ENCODE measurements at regions not wholly inside any gene's neighbourhood (a gene's known extent, or its start where the extent isn't known, plus 50 kb on each side); places are given as distances from the start of the nearest gene placed in this dataset.

DNA sequence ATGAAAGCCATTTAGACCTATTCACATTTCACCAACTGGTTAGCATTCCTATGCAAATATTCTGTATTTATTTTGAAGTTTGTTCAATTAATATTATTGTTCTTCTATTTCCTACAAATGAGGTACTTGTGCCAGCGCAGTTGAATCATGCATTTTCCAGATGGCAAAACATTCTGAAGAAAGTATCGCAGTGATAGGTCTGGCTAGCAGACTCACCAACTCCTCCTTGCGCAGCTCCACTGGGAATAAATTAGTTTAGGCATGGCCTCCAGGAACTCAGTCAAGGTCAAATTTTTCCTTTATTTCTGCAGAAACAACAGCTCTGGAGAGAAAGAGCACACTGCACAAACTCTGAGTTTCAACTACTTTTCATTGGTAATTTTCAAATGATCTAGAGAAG, 437.7 kb downstream of the COL12A1 start:
- Histone ChIP-seq H3K36me3 (no peaks in the 10 kb centered on the region), H3K9me3 (no peaks in the 10 kb centered on the region), H3K4me1 (no peaks in the 10 kb centered on the region), H3K27ac (no peak overlapping the region), H3K4me3 (no peak overlapping the region), H3K27me3 (no peaks in the 10 kb centered on the region)
- TF ChIP-seq, protein P1, sequence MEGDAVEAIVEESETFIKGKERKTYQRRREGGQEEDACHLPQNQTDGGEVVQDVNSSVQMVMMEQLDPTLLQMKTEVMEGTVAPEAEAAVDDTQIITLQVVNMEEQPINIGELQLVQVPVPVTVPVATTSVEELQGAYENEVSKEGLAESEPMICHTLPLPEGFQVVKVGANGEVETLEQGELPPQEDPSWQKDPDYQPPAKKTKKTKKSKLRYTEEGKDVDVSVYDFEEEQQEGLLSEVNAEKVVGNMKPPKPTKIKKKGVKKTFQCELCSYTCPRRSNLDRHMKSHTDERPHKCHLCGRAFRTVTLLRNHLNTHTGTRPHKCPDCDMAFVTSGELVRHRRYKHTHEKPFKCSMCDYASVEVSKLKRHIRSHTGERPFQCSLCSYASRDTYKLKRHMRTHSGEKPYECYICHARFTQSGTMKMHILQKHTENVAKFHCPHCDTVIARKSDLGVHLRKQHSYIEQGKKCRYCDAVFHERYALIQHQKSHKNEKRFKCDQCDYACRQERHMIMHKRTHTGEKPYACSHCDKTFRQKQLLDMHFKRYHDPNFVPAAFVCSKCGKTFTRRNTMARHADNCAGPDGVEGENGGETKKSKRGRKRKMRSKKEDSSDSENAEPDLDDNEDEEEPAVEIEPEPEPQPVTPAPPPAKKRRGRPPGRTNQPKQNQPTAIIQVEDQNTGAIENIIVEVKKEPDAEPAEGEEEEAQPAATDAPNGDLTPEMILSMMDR (IDR thresholded peaks at IDR 0.05), result no peak
- no peak for TF ChIP-seq POLR2A (IDR thresholded peaks at IDR 0.05)
- intact Hi-C loops (cut with DNase I; ENCODE audit: low total_unique reads), result no loop called here
- no peak for DNase-seq

DNA sequence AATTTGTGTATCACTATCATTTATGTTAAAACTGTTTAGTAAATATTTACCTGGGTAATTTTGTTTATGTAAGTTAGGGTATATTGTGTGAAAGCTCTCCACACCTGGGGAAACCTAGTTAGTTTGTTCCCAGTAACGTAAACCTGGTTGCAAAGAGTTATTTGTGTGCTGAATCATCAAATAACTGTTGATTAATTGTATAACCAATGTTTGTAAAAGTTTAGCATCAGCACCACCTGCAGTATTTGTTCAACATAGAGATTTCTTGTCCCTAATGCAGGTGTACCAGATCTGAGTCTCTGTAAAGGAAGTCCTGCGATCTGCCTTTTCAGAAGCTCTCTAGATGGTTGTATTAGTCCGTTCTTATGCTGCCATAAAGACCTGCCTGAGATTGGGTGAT, 440.4 kb downstream of the COL12A1 start:
- Histone ChIP-seq H3K27ac (no peak overlapping the region), H3K36me3 (no peaks in the 10 kb centered on the region), H3K27me3 (no peaks in the 10 kb centered on the region), H3K4me1 (no peaks in the 10 kb centered on the region), H3K4me3 (no peak overlapping the region), H3K9me3 (no peaks in the 10 kb centered on the region)
- DNase-seq, result no peak
- TF ChIP-seq, protein P1 (IDR thresholded peaks at IDR 0.05), result no peak
- no peak for TF ChIP-seq POLR2A (IDR thresholded peaks at IDR 0.05)
- intact Hi-C loops (cut with DNase I; ENCODE audit: low total_unique reads), result no loop called here

DNA sequence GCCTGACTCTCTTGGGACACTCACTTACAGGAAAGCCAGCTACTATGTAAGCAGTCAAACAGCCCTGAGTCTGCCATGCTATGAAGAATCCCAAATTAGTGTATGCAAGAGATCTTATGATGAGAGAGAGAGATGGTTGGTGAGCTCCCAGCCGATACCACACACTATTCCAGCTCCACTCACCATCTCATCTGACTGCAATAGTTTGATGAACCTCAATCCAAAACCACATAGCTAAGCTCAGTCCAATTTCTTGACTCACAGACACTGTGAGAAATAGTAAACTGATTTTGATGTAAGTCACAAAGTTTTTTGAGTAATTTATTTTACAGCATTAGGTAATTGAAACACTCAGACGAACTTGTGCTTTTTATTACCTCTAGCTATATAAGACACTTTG, 441.4 kb downstream of the COL12A1 start:
- H3K36me3 ChIP-seq, result no peaks in the 10 kb centered on the region
- H3K27me3 ChIP-seq, result no peaks in the 10 kb centered on the region
- intact Hi-C loops (cut with DNase I; ENCODE audit: low total_unique reads), result no loop called here
- H3K9me3 ChIP-seq, result no peaks in the 10 kb centered on the region
- TF ChIP-seq, protein P1 (IDR thresholded peaks at IDR 0.05), result no peak
- no peak for TF ChIP-seq POLR2A (IDR thresholded peaks at IDR 0.05)
- H3K4me1 ChIP-seq, result no peaks in the 10 kb centered on the region
- no peak overlapping the region for H3K27ac ChIP-seq
- DNase-seq, result no peak
- H3K4me3 ChIP-seq, result no peak overlapping the region

DNA sequence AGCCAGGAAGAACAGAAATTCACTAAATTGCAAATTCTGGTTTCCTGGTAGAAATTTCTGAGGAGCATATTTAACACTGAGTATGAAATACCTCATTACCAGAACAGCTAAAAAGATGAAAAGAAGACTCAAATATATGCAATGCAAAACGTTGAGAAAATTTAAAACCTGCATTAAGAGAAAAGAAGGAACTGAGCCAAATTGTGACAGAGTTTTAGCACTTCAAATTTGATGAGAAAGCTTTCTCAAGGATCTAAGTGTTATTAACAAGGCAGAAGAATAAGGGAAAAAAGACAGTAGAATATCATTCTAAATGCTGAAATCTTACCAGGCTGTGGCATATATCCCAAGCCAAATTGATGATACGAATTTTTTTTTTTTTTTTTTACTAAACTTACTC, 443.0 kb downstream of the COL12A1 start:
- TF ChIP-seq, protein P1 (IDR thresholded peaks at IDR 0.05), result no peak
- no peak for TF ChIP-seq POLR2A (IDR thresholded peaks at IDR 0.05)

DNA sequence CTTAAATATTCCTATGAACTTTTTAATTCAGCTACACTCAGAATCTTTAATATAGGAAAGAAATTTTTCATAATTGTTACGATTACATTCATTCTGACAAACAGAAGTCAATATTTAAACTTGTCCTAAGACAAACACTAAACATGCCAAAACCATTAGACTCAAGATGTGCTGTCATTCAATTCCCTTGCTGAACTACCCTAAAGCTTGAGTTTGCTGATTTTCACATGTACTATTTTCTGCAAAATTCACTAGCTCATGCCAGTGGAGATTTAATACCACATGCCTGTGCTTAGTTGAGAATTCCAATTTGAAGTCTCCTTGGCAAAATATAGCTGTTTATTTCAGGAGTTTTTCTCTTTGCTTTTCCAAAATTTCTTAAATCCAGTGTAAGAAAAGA, 448.0 kb downstream of the COL12A1 start:
- Histone ChIP-seq H3K9me3 (no peaks in the 10 kb centered on the region), H3K27me3 (no peaks in the 10 kb centered on the region), H3K36me3 (no peaks in the 10 kb centered on the region), H3K4me3 (no peak overlapping the region), H3K27ac (no peak overlapping the region), H3K4me1 (no peaks in the 10 kb centered on the region)
- DNase-seq, result no peak
- no peak for TF ChIP-seq POLR2A (IDR thresholded peaks at IDR 0.05)
- TF ChIP-seq, protein P1 (IDR thresholded peaks at IDR 0.05), result no peak
- intact Hi-C loops (cut with DNase I; ENCODE audit: low total_unique reads), result no loop called here

More for the DNA sequence above, 443.0 kb downstream of the COL12A1 start:
- Histone ChIP-seq H3K27me3 (no peaks in the 10 kb centered on the region), H3K36me3 (no peaks in the 10 kb centered on the region), H3K4me3 (no peak overlapping the region), H3K27ac (no peak overlapping the region), H3K4me1 (no peaks in the 10 kb centered on the region), H3K9me3 (no peaks in the 10 kb centered on the region)
- DNase-seq, result no peak
- intact Hi-C loops (cut with DNase I; ENCODE audit: low total_unique reads), result no loop called here

Data from uterus (tissue), 3 donors.